PC-9 (cell line): ENCODE measurements at regions not wholly inside any gene's neighbourhood (a gene's known extent, or its start where the extent isn't known, plus 50 kb on each side); places are given as distances from the start of the nearest gene placed in this dataset.
"Not testable (repeated sequence)": the region's sequence is repeated elsewhere in the genome, so short reads cannot be mapped to it uniquely, and the experiment has no call there.

Source experiments
- BruUV-seq: library from RNA; stranded (reverse); fragments of 400-500 nt; replicated peaks from 2 replicates; lab custom pipeline; 2021; lab: Mats Ljungman, UMichigan
- CTCF ChIA-PET: fragments of 300-600 bp; sonication (Branson Sonifier 250); formaldehyde crosslinking; loops from one replicate; lab custom pipeline; 2022; ENCODE audit warnings: antibody characterized with exemption; lab: Charles Lee
- POLR2A ChIA-PET: fragments of 300-600 bp; sonication (Branson Sonifier 250); formaldehyde crosslinking; loops from one replicate; lab custom pipeline; 2022; ENCODE audit warnings: antibody characterized with exemption; ENCODE audit not compliant: unreplicated experiment; lab: Charles Lee
- DNase-seq, 2 experiments: peaks; one replicate each; pipeline versions ENCODE4 v3.0.0 to v3.0.0-alpha.2; 2015 to 2022; ENCODE audit warnings: mixed read lengths in 1 of 2
- H2AFZ ChIP-seq: fragments of 200-600 bp; sonication (generic); 2 replicates; pipeline ENCODE4 v1.8.1; 2017; ENCODE audit warnings: antibody characterized with exemption
- H3F3A ChIP-seq: fragments of 200-600 bp; sonication (generic); 2 replicates; pipeline ENCODE4 v1.8.1; 2017; ENCODE audit warnings: antibody characterized with exemption, mild to moderate bottlenecking, low read depth; ENCODE audit not compliant: insufficient read depth
- H3K27ac ChIP-seq: fragments of 200-600 bp; sonication (generic); 2 replicates; pipeline ENCODE4 v1.6.1; 2016; ENCODE audit warnings: mixed run types
- H3K27me3 ChIP-seq: fragments of 200-600 bp; sonication (generic); 2 replicates; pipeline ENCODE4 v1.6.1; 2016; ENCODE audit warnings: low read depth, mixed run types; ENCODE audit not compliant: insufficient read depth
- H3K36me3 ChIP-seq: fragments of 200-600 bp; sonication (generic); 2 replicates; pipeline ENCODE4 v1.6.1; 2016; ENCODE audit warnings: low read depth, mixed run types
- H3K4me1 ChIP-seq: fragments of 200-600 bp; sonication (generic); replicated peaks from 2 replicates; pipeline ENCODE4 v1.6.1; 2016; ENCODE audit warnings: mixed run types; ENCODE audit not compliant: insufficient read depth
- H3K4me2 ChIP-seq: fragments of 200-600 bp; sonication (generic); 2 replicates; pipeline ENCODE4 v1.6.1; 2017; ENCODE audit warnings: mixed run types
- H3K4me3 ChIP-seq: fragments of 200-600 bp; sonication (generic); 2 replicates; pipeline ENCODE4 v1.6.1; 2016; ENCODE audit warnings: mixed run types
- H3K79me2 ChIP-seq: fragments of 200-600 bp; sonication (generic); 2 replicates; pipeline ENCODE4 v1.6.1; 2017; ENCODE audit warnings: low read depth, mixed run types
- H3K9me2 ChIP-seq: fragments of 200-600 bp; sonication (generic); 2 replicates; pipeline ENCODE4 v1.8.1; 2017; ENCODE audit warnings: mild to moderate bottlenecking; ENCODE audit not compliant: insufficient read depth
- H3K9me3 ChIP-seq: fragments of 200-600 bp; sonication (generic); 2 replicates; pipeline ENCODE4 v1.8.1; 2016; ENCODE audit warnings: low read depth; ENCODE audit not compliant: insufficient read depth
- H4K20me1 ChIP-seq: fragments of 200-600 bp; sonication (generic); 2 replicates; pipeline ENCODE4 v1.8.1; 2017; ENCODE audit not compliant: insufficient read depth
- EZH2 ChIP-seq: fragments of 200-600 bp; sonication (generic); IDR thresholded peaks from 2 replicates; pipeline ENCODE4 v1.8.0; 2017; ENCODE audit warnings: antibody characterized with exemption, low read depth
- intact Hi-C: fragments of 100-400 bp; cut with micrococcal nuclease; formaldehyde crosslinking; loops from one replicate; pipeline ENCODE4 v1.10.0; 2022; ENCODE audit not compliant: unreplicated experiment
- TF ChIP-seq, protein P1 (sequence below): fragments of 200-600 bp; sonication (generic); conservative IDR thresholded peaks from 2 replicates; pipeline ENCODE4 v1.6.1; 2017; ENCODE audit warnings: mixed run types, antibody characterized with exemption, mild to moderate bottlenecking, moderate library complexity

DNA sequence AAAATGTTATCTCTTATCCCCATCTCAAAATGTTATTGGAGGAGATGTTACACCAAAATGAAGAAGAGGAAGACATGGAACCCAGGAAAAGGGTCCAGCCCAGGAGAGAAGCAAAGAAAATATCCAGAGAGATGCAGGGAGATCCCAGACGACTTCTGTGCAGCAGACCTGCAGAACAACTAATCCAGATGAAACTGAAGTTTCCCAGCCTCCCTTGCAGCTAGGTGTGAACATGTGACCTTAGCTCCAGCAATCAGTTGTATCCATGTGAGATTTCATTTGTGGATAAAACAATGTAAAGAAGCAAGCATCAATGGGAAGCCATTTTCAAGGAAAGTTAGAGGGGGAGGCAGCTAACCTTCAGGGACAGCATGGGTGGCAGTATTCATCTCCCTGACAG lies 55.8 kb upstream of the NANOS1 start:
- CTCF ChIA-PET: no interaction called here
- no peak overlapping the region for H3K4me3 ChIP-seq
- H4K20me1 ChIP-seq: no peaks in the 10 kb centered on the region
- no peak overlapping the region for H3K27ac ChIP-seq
- no peak overlapping the region for H3K4me2 ChIP-seq
- no peak overlapping the region for H2AFZ ChIP-seq
- no peaks in the 10 kb centered on the region for H3K9me2 ChIP-seq
- no peaks in the 10 kb centered on the region for H3K27me3 ChIP-seq
- POLR2A ChIA-PET: no interaction called here
- no peak for DNase-seq
- intact Hi-C loops: no loop called here
- no peaks in the 10 kb centered on the region for H3K36me3 ChIP-seq
- BruUV-seq: no TSS peak
- H3K4me1 ChIP-seq: 0 out of 2 replicates have a peak, but pooled peaks cover 4% of the 10 kb centered on the region
- no peaks in the 10 kb centered on the region for H3K79me2 ChIP-seq
- TF ChIP-seq EZH2: no peak
- TF ChIP-seq, protein P1, sequence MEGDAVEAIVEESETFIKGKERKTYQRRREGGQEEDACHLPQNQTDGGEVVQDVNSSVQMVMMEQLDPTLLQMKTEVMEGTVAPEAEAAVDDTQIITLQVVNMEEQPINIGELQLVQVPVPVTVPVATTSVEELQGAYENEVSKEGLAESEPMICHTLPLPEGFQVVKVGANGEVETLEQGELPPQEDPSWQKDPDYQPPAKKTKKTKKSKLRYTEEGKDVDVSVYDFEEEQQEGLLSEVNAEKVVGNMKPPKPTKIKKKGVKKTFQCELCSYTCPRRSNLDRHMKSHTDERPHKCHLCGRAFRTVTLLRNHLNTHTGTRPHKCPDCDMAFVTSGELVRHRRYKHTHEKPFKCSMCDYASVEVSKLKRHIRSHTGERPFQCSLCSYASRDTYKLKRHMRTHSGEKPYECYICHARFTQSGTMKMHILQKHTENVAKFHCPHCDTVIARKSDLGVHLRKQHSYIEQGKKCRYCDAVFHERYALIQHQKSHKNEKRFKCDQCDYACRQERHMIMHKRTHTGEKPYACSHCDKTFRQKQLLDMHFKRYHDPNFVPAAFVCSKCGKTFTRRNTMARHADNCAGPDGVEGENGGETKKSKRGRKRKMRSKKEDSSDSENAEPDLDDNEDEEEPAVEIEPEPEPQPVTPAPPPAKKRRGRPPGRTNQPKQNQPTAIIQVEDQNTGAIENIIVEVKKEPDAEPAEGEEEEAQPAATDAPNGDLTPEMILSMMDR: no peak
- peaks cover 3% of the 10 kb centered on the region; the same call in 1 of the 2 replicates for H3K9me3 ChIP-seq
- H3F3A ChIP-seq: 0 out of 2 replicates have a peak, but pooled peaks cover 5% of the 10 kb centered on the region

DNA sequence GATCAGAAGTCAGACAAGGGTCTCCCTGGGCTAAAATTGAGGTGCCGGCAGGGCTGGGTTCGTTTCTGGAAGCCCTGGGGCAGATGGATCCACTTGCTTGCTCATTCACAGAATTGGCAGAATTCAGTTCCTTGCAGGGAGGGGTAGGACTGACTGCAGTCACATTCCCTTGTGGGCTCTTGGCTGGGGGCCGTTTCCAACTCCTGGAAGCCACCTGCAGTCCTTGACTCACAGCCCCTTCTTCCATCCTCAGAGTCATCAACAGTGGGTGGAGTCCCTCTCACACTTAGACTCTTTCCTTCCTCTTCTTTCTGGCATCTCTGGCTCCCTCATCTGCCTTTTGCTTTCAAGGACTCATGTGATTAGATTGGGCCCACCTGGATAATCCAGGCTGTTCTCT lies 54.6 kb upstream of the NANOS1 start:
- ChIA-PET POLR2A (interaction anchor here (0.5 kb wide), 1 partner anchor 45 kb away, joined by 5 read pairs; no protein-coding TSS in a partner anchor), CTCF (no interaction called here)
- Histone ChIP-seq H3K4me2 (no peak overlapping the region), H3K9me3 (peaks cover 3% of the 10 kb centered on the region; the same call in 1 of the 2 replicates), H3K9me2 (no peaks in the 10 kb centered on the region), H3F3A (0 out of 2 replicates have a peak, but pooled peaks cover 5% of the 10 kb centered on the region), H4K20me1 (no peaks in the 10 kb centered on the region), H3K36me3 (no peaks in the 10 kb centered on the region), H3K79me2 (no peaks in the 10 kb centered on the region), H3K4me1 (0 out of 2 replicates have a peak, but pooled peaks cover 4% of the 10 kb centered on the region), H3K27me3 (no peaks in the 10 kb centered on the region), H2AFZ (no peak overlapping the region), H3K27ac (no peak overlapping the region), H3K4me3 (no peak overlapping the region)
- intact Hi-C loops: no loop called here
- TF ChIP-seq EZH2: no peak
- TF ChIP-seq, protein P1: no peak
- no TSS peak for BruUV-seq
- DNase-seq: no peak

- H4K20me1 ChIP-seq: not testable (repeated sequence)
These were observed 53.3 kb upstream of the NANOS1 start for GRCh38 chr10:118976219-118976618.

More at GRCh38 chr10:118976219-118976618, 53.3 kb upstream of the NANOS1 start:
- intact Hi-C loops, POLR2A ChIA-PET, BruUV-seq, H3K9me3 ChIP-seq, H3K27ac ChIP-seq, H3K36me3 ChIP-seq, H3K9me2 ChIP-seq, CTCF ChIA-PET, H3K4me1 ChIP-seq, H3K79me2 ChIP-seq, H3K27me3 ChIP-seq, H3K4me3 ChIP-seq, DNase-seq, H3F3A ChIP-seq, H3K4me2 ChIP-seq, H2AFZ ChIP-seq: not testable (repeated sequence)
